K562 (cell line): ENCODE measurements at regions not wholly inside any gene's neighbourhood (a gene's known extent, or its start where the extent isn't known, plus 50 kb on each side); places are given as distances from the start of the nearest gene placed in this dataset.

ENCODE experiments used
- BRCA1 ChIP-seq, 2 experiments: fragments of 450-650 bp in 1 of 2; sonication (generic) in 1 of 2; formaldehyde crosslinking in 1 of 2; IDR thresholded peaks; 2 replicates each; pipeline versions ENCODE4 v1.5.0 to v1.6.1; 2017 to 2020; ENCODE audit warnings: mild to moderate bottlenecking in 1 of 2, missing genetic modification reagents in 1 of 2
- MXD1 ChIP-seq: fragments of 250-450 bp; sonication (Bioruptor Pico); IDR thresholded peaks from 2 replicates; pipeline ENCODE4 v1.8.0; 2021; ENCODE audit warnings: borderline replicate concordance, mild to moderate bottlenecking, moderate library complexity; ENCODE audit not compliant: poor library complexity, severe bottlenecking
- U2AF2 ChIP-seq: fragments of 200-400 bp; formaldehyde crosslinking; optimal IDR thresholded peaks from 2 replicates; pipeline ENCODE3; 2017; ENCODE audit warnings: low read depth, mild to moderate bottlenecking, low read length
- YY1 ChIP-seq, 3 experiments: IDR thresholded peaks; 2 replicates each; pipeline ENCODE4 v1.6.1; 2011; ENCODE audit warnings: low read length in 2 of 3, mild to moderate bottlenecking in 2 of 3, moderate library complexity in 2 of 3, borderline replicate concordance in 1 of 3, control low read depth in 1 of 3, low read depth in 1 of 3; ENCODE audit not compliant: insufficient read depth in 3 of 3, insufficient replicate concordance in 2 of 3, control insufficient read depth in 1 of 3, insufficient read length in 1 of 3; ENCODE audit errors: extremely low read depth in 1 of 3
- ZNF184 ChIP-seq: sonication (generic); formaldehyde crosslinking; IDR thresholded peaks from 2 replicates; pipeline ENCODE4 v1.5.0; 2020; ENCODE audit warnings: missing genetic modification reagents

GRCh38 chr18:70452501-70452900, 163.7 kb downstream of the SOCS6 start:
- no peak for TF ChIP-seq MXD1 (CRISPR knock-in tag)
- TF ChIP-seq BRCA1 (IDR thresholded peaks at IDR 0.05), result no peak
- TF ChIP-seq BRCA1 (CRISPR knock-in tag; IDR thresholded peaks at IDR 0.05), result no peak
- TF ChIP-seq ZNF184, result no peak
- no peak for TF ChIP-seq YY1 (IDR thresholded peaks at IDR 0.05; ENCODE audit: borderline replicate concordance in 1 of 3, control insufficient read depth in 1 of 3, extremely low read depth in 1 of 3, insufficient read depth in 3 of 3, insufficient read length in 1 of 3, insufficient replicate concordance in 2 of 3, low read depth in 1 of 3, low read length in 2 of 3)
- no peak for TF ChIP-seq U2AF2
